ENCODE measurements at regions not wholly inside any gene's neighbourhood (a gene's known extent, or its start where the extent isn't known, plus 50 kb on each side); places are given as distances from the start of the nearest gene placed in this dataset.
"Not testable (repeated sequence)": the region's sequence is repeated elsewhere in the genome, so short reads cannot be mapped to it uniquely, and the experiment has no call there.

GRCh38 chr6:8175046-8175777, 72.9 kb upstream of the EEF1E1 start:
- no peak for DNase-seq

GRCh38 chr6:8174571-8174970, 72.2 kb upstream of the EEF1E1 start:
- no peak for DNase-seq

GRCh38 chr6:8172530-8172929, 70.2 kb upstream of the EEF1E1 start:
- no peak for DNase-seq

- no peak for DNase-seq
These were observed 68.4 kb upstream of the EEF1E1 start for GRCh38 chr6:8170754-8171153.

- no peak for DNase-seq
These were observed 67.9 kb upstream of the EEF1E1 start for GRCh38 chr6:8170245-8170644.

GRCh38 chr6:8166156-8166555, 63.8 kb upstream of the EEF1E1 start:
- DNase-seq: no peak

GRCh38 chr6:8165008-8165407, 62.7 kb upstream of the EEF1E1 start:
- not testable (repeated sequence) for DNase-seq

GRCh38 chr6:8164281-8164680, 61.9 kb upstream of the EEF1E1 start:
- not testable (repeated sequence) for DNase-seq

- DNase-seq: no peak
These were observed 57.6 kb upstream of the EEF1E1 start for GRCh38 chr6:8159966-8160365.

- DNase-seq: no peak
These were observed 55.5 kb upstream of the EEF1E1 start for GRCh38 chr6:8157839-8158238.

GRCh38 chr6:8155259-8156012, 53.1 kb upstream of the EEF1E1 start:
- DNase-seq: no peak

Data from NCI-H2171 treated with DMSO at 0.1 percent for 48 hours (cell line).